K562 (cell line): ENCODE measurements at regions not wholly inside any gene's neighbourhood (a gene's known extent, or its start where the extent isn't known, plus 50 kb on each side); places are given as distances from the start of the nearest gene placed in this dataset.
A peak's percentile ranks its signal among the peaks of the same experiment; 100 is the strongest.

ENCODE experiments used
- DACH1 ChIP-seq: fragments of 450-650 bp; IDR thresholded peaks from 2 replicates; pipeline ENCODE4 v1.6.1; 2018; ENCODE audit not compliant: partially characterized antibody
- DNMT1 ChIP-seq: fragments of 450-650 bp; IDR thresholded peaks from 2 replicates; pipeline ENCODE4 v1.6.1; 2016; ENCODE audit warnings: antibody characterized with exemption, mild to moderate bottlenecking
- MEF2D ChIP-seq: conservative IDR thresholded peaks from 2 replicates; pipeline ENCODE4 v1.6.1; 2016; ENCODE audit warnings: low read depth, missing genetic modification characterization, missing compliant biosample characterization
- PPARD ChIP-seq: fragments of 250-450 bp; sonication (Bioruptor Pico); IDR thresholded peaks from 2 replicates; pipeline ENCODE4 v1.8.0; 2022; ENCODE audit warnings: inconsistent platforms, mild to moderate bottlenecking, moderate library complexity
- RHOXF2B ChIP-seq: fragments of 250-450 bp; sonication (Bioruptor Pico); conservative IDR thresholded peaks from 2 replicates; pipeline ENCODE4 v1.5.1; 2021
- STAG1 ChIP-seq: sonication (generic); formaldehyde crosslinking; IDR thresholded peaks from 2 replicates; pipeline ENCODE4 v1.5.0; 2020; ENCODE audit warnings: missing genetic modification reagents, borderline replicate concordance
- ZNF780A ChIP-seq: fragments of 250-450 bp; sonication (Bioruptor Pico); IDR thresholded peaks from 2 replicates; pipeline ENCODE4 v1.5.0; 2021; ENCODE audit warnings: mild to moderate bottlenecking
- TF ChIP-seq, protein P1 (sequence below): sonication (generic); formaldehyde crosslinking; IDR thresholded peaks from 2 replicates; pipeline ENCODE4 v1.8.0; 2022; ENCODE audit warnings: missing genetic modification reagents, mild to moderate bottlenecking, borderline replicate concordance
- TF ChIP-seq, protein P2 (sequence below): sonication (generic); formaldehyde crosslinking; IDR thresholded peaks from 2 replicates; pipeline ENCODE4 v1.8.0; 2023; ENCODE audit warnings: mild to moderate bottlenecking, missing genetic modification reagents

DNA sequence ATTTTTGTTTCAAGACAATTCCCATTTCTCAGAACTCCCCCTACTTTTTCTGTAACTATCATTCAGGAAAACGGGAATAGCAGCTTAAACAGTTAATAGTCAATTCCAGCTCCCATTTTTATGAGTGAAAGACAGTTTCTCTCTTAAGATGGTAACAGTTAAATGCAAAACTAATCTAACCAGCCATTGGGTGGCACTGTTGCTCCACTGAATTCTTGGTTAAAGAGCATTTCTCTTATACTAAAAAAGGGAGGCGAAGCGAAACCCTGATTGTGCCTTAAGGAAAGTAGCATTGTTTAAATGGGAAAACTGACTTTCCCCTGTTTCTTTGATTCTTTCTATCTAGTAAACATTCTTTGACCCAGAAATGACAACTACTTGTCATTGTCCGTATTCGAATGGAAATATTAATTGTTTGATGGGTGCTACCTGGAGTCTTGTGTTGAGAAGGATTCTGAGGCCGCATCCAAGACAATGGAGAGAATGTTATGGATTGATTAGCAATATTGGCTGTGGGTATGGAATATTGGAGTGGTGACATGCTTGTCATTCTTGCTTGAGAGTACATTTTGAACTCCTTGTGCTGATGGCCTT is 507.8 kb downstream of the MAT2B start (continued):
- TF ChIP-seq, protein P1, sequence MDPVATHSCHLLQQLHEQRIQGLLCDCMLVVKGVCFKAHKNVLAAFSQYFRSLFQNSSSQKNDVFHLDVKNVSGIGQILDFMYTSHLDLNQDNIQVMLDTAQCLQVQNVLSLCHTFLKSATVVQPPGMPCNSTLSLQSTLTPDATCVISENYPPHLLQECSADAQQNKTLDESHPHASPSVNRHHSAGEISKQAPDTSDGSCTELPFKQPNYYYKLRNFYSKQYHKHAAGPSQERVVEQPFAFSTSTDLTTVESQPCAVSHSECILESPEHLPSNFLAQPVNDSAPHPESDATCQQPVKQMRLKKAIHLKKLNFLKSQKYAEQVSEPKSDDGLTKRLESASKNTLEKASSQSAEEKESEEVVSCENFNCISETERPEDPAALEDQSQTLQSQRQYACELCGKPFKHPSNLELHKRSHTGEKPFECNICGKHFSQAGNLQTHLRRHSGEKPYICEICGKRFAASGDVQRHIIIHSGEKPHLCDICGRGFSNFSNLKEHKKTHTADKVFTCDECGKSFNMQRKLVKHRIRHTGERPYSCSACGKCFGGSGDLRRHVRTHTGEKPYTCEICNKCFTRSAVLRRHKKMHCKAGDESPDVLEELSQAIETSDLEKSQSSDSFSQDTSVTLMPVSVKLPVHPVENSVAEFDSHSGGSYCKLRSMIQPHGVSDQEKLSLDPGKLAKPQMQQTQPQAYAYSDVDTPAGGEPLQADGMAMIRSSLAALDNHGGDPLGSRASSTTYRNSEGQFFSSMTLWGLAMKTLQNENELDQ (CRISPR knock-in tag) = no peak
- TF ChIP-seq STAG1 (CRISPR knock-in tag) (peak; percentile 33; the same call in 1 of the 2 replicates), DACH1 (no peak), PPARD (CRISPR knock-in tag) (no peak), DNMT1 (no peak), ZNF780A (no peak), RHOXF2B (CRISPR knock-in tag) (no peak), MEF2D (tag) (no peak)
- TF ChIP-seq, protein P2, sequence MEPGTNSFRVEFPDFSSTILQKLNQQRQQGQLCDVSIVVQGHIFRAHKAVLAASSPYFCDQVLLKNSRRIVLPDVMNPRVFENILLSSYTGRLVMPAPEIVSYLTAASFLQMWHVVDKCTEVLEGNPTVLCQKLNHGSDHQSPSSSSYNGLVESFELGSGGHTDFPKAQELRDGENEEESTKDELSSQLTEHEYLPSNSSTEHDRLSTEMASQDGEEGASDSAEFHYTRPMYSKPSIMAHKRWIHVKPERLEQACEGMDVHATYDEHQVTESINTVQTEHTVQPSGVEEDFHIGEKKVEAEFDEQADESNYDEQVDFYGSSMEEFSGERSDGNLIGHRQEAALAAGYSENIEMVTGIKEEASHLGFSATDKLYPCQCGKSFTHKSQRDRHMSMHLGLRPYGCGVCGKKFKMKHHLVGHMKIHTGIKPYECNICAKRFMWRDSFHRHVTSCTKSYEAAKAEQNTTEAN (CRISPR knock-in tag) = no peak
